ENCODE measurements at regions not wholly inside any gene's neighbourhood (a gene's known extent, or its start where the extent isn't known, plus 50 kb on each side); places are given as distances from the start of the nearest gene placed in this dataset.

- Histone ChIP-seq H3K4me3 (ENCODE audit: insufficient read depth in 1 of 2, low read depth in 1 of 2, low read length in 2 of 2) (no peak overlapping the region), H2BK120ac (ENCODE audit: low read depth, low read length) (no peak overlapping the region), H3K9ac (ENCODE audit: low read length) (no peak overlapping the region), H3K18ac (ENCODE audit: low read depth in 1 of 2, low read length in 2 of 2) (no peak overlapping the region), H3K27ac (ENCODE audit: low read length, poor library complexity, severe bottlenecking) (no peak overlapping the region), H3K9me3 (ENCODE audit: control insufficient read depth, low read length) (no peaks in the 10 kb centered on the region), H2BK5ac (ENCODE audit: low read depth, low read length, poor library complexity, severe bottlenecking) (no peak overlapping the region), H3K14ac (ENCODE audit: low read length in 2 of 2) (no peak overlapping the region), H3K79me1 (replicated peaks; ENCODE audit: low read length, poor library complexity, severe bottlenecking) (no peaks in the 10 kb centered on the region), H2BK15ac (ENCODE audit: low read depth, poor library complexity, severe bottlenecking) (no peak overlapping the region), H4K91ac (ENCODE audit: low read length) (no peak overlapping the region), H3K4me2 (ENCODE audit: low read length, poor library complexity, severe bottlenecking) (no peak overlapping the region), H3K27me3 (ENCODE audit: control insufficient read depth in 1 of 2, insufficient read depth in 1 of 2, low read length in 2 of 2) (peaks cover 81 to 86% of the 10 kb centered on the region in 2 experiments), H2AFZ (ENCODE audit: low read depth, low read length) (no peak overlapping the region), H3K4ac (ENCODE audit: low read depth in 1 of 2, low read length in 2 of 2) (no peak overlapping the region), H3K36me3 (ENCODE audit: control insufficient read depth in 1 of 2, insufficient read depth in 2 of 2, low read depth in 1 of 2, low read length in 2 of 2) (no peaks in the 10 kb centered on the region), H3K23ac (ENCODE audit: low read length in 2 of 2) (no peak overlapping the region), H2AK5ac (ENCODE audit: low read length, severe bottlenecking) (no peak overlapping the region), H4K8ac (ENCODE audit: low read length) (no peak overlapping the region), H3K4me1 (ENCODE audit: control insufficient read depth, insufficient read depth, low read depth, low read length) (peaks cover 19% of the 10 kb centered on the region), H2BK12ac (ENCODE audit: low read length in 2 of 2) (no peak overlapping the region)
- 8% methylated on average over 25 of the region's 25 CpGs for WGBS
- no peak for DNase-seq
Observed at GRCh38 chr1:47708658-47709018, 270.8 kb downstream of the FOXD2 start.

- Histone ChIP-seq H2BK12ac (ENCODE audit: low read length in 2 of 2) (no peak overlapping the region), H3K4me3 (ENCODE audit: insufficient read depth in 1 of 2, low read depth in 1 of 2, low read length in 2 of 2) (peak overlapping the region; percentile 26 to 61), H2BK5ac (ENCODE audit: low read depth, low read length, poor library complexity, severe bottlenecking) (no peak overlapping the region), H4K8ac (ENCODE audit: low read length) (no peak overlapping the region), H3K9me3 (ENCODE audit: control insufficient read depth, low read length) (no peaks in the 10 kb centered on the region), H3K4me2 (ENCODE audit: low read length, poor library complexity, severe bottlenecking) (peak overlapping the region; percentile 79), H3K36me3 (ENCODE audit: control insufficient read depth in 1 of 2, insufficient read depth in 2 of 2, low read depth in 1 of 2, low read length in 2 of 2) (no peaks in the 10 kb centered on the region), H3K27me3 (ENCODE audit: control insufficient read depth in 1 of 2, insufficient read depth in 1 of 2, low read length in 2 of 2) (peaks cover 87 to 92% of the 10 kb centered on the region in 2 experiments), H3K9ac (ENCODE audit: low read length) (no peak overlapping the region), H4K91ac (ENCODE audit: low read length) (no peak overlapping the region), H2BK15ac (ENCODE audit: low read depth, poor library complexity, severe bottlenecking) (no peak overlapping the region), H3K27ac (ENCODE audit: low read length, poor library complexity, severe bottlenecking) (no peak overlapping the region), H3K23ac (ENCODE audit: low read length in 2 of 2) (no peak overlapping the region), H2AFZ (ENCODE audit: low read depth, low read length) (no peak overlapping the region), H2AK5ac (ENCODE audit: low read length, severe bottlenecking) (no peak overlapping the region), H2BK120ac (ENCODE audit: low read depth, low read length) (no peak overlapping the region), H3K14ac (ENCODE audit: low read length in 2 of 2) (no peak overlapping the region), H3K18ac (ENCODE audit: low read depth in 1 of 2, low read length in 2 of 2) (no peak overlapping the region), H3K79me1 (replicated peaks; ENCODE audit: low read length, poor library complexity, severe bottlenecking) (no peaks in the 10 kb centered on the region), H3K4ac (ENCODE audit: low read depth in 1 of 2, low read length in 2 of 2) (no peak overlapping the region), H3K4me1 (ENCODE audit: control insufficient read depth, insufficient read depth, low read depth, low read length) (peaks cover 19% of the 10 kb centered on the region)
- DNase-seq: peak; percentile 22
- WGBS: 1% methylated on average over 69 of the region's 82 CpGs
Observed at GRCh38 chr1:47709019-47709871, 271.4 kb downstream of the FOXD2 start.

- Histone ChIP-seq H2BK12ac (ENCODE audit: low read length in 2 of 2) (no peak overlapping the region), H2AFZ (ENCODE audit: low read depth, low read length) (no peak overlapping the region), H3K23ac (ENCODE audit: low read length in 2 of 2) (no peak overlapping the region), H3K4me1 (ENCODE audit: control insufficient read depth, insufficient read depth, low read depth, low read length) (peaks cover 19% of the 10 kb centered on the region), H3K36me3 (ENCODE audit: control insufficient read depth in 1 of 2, insufficient read depth in 2 of 2, low read depth in 1 of 2, low read length in 2 of 2) (no peaks in the 10 kb centered on the region), H3K27ac (ENCODE audit: low read length, poor library complexity, severe bottlenecking) (no peak overlapping the region), H3K9ac (ENCODE audit: low read length) (no peak overlapping the region), H2BK15ac (ENCODE audit: low read depth, poor library complexity, severe bottlenecking) (no peak overlapping the region), H4K8ac (ENCODE audit: low read length) (no peak overlapping the region), H3K18ac (ENCODE audit: low read depth in 1 of 2, low read length in 2 of 2) (no peak overlapping the region), H2BK5ac (ENCODE audit: low read depth, low read length, poor library complexity, severe bottlenecking) (no peak overlapping the region), H2BK120ac (ENCODE audit: low read depth, low read length) (no peak overlapping the region), H4K91ac (ENCODE audit: low read length) (no peak overlapping the region), H3K14ac (ENCODE audit: low read length in 2 of 2) (no peak overlapping the region), H3K4ac (ENCODE audit: low read depth in 1 of 2, low read length in 2 of 2) (no peak overlapping the region), H3K4me3 (ENCODE audit: insufficient read depth in 1 of 2, low read depth in 1 of 2, low read length in 2 of 2) (peak overlapping the region in 1 of 2 experiments; percentile 61), H3K4me2 (ENCODE audit: low read length, poor library complexity, severe bottlenecking) (peak overlapping the region; percentile 79), H3K79me1 (replicated peaks; ENCODE audit: low read length, poor library complexity, severe bottlenecking) (no peaks in the 10 kb centered on the region), H2AK5ac (ENCODE audit: low read length, severe bottlenecking) (no peak overlapping the region), H3K27me3 (ENCODE audit: control insufficient read depth in 1 of 2, insufficient read depth in 1 of 2, low read length in 2 of 2) (peaks cover 93 to 98% of the 10 kb centered on the region in 2 experiments), H3K9me3 (ENCODE audit: control insufficient read depth, low read length) (no peaks in the 10 kb centered on the region)
- DNase-seq: peak; percentile 6
- 1% methylated on average over 25 of the region's 25 CpGs for WGBS
Observed at GRCh38 chr1:47709872-47710231, 272.0 kb downstream of the FOXD2 start.

- no peak overlapping the region for H4K8ac ChIP-seq (ENCODE audit: low read length)
- H2BK15ac ChIP-seq (ENCODE audit: low read depth, poor library complexity, severe bottlenecking): no peak overlapping the region
- no peak overlapping the region for H2BK12ac ChIP-seq (ENCODE audit: low read length in 2 of 2)
- no peak overlapping the region for H3K27ac ChIP-seq (ENCODE audit: low read length, poor library complexity, severe bottlenecking)
- peak overlapping the region; percentile 79 for H3K4me2 ChIP-seq (ENCODE audit: low read length, poor library complexity, severe bottlenecking)
- peak overlapping the region in 1 of 2 experiments; percentile 63 for H3K23ac ChIP-seq (ENCODE audit: low read length in 2 of 2)
- DNase-seq: peak; percentile 50
- no peaks in the 10 kb centered on the region for H3K36me3 ChIP-seq (ENCODE audit: control insufficient read depth in 1 of 2, insufficient read depth in 2 of 2, low read depth in 1 of 2, low read length in 2 of 2)
- no peak overlapping the region for H3K9ac ChIP-seq (ENCODE audit: low read length)
- no peak overlapping the region for H2AFZ ChIP-seq (ENCODE audit: low read depth, low read length)
- WGBS: 8% methylated on average over 46 of the region's 46 CpGs
- no peak overlapping the region for H3K14ac ChIP-seq (ENCODE audit: low read length in 2 of 2)
- H3K27me3 ChIP-seq (ENCODE audit: control insufficient read depth in 1 of 2, insufficient read depth in 1 of 2, low read length in 2 of 2): peaks cover 92 to 98% of the 10 kb centered on the region in 2 experiments
- no peaks in the 10 kb centered on the region for H3K79me1 ChIP-seq (replicated peaks; ENCODE audit: low read length, poor library complexity, severe bottlenecking)
- H3K4me3 ChIP-seq (ENCODE audit: insufficient read depth in 1 of 2, low read depth in 1 of 2, low read length in 2 of 2): peak overlapping the region in 1 of 2 experiments; percentile 26
- no peak overlapping the region for H4K91ac ChIP-seq (ENCODE audit: low read length)
- H3K4me1 ChIP-seq (ENCODE audit: control insufficient read depth, insufficient read depth, low read depth, low read length): peaks cover 19% of the 10 kb centered on the region
- H3K9me3 ChIP-seq (ENCODE audit: control insufficient read depth, low read length): no peaks in the 10 kb centered on the region
- H3K18ac ChIP-seq (ENCODE audit: low read depth in 1 of 2, low read length in 2 of 2): no peak overlapping the region
- no peak overlapping the region for H2AK5ac ChIP-seq (ENCODE audit: low read length, severe bottlenecking)
- no peak overlapping the region for H2BK120ac ChIP-seq (ENCODE audit: low read depth, low read length)
- no peak overlapping the region for H2BK5ac ChIP-seq (ENCODE audit: low read depth, low read length, poor library complexity, severe bottlenecking)
- no peak overlapping the region for H3K4ac ChIP-seq (ENCODE audit: low read depth in 1 of 2, low read length in 2 of 2)
Observed at GRCh38 chr1:47710329-47711071, 272.7 kb downstream of the FOXD2 start.

All from mesenchymal stem cell (in vitro differentiated cells and primary cell).